Activated CD4-positive, alpha-beta T cell treated with anti-CD3 and anti-CD28 coated beads for 24 hours (primary cell): ENCODE measurements at regions not wholly inside any gene's neighbourhood (a gene's known extent, or its start where the extent isn't known, plus 50 kb on each side); places are given as distances from the start of the nearest gene placed in this dataset.
A peak's percentile ranks its signal among the peaks of the same experiment; 100 is the strongest.
"Not testable (repeated sequence)": the region's sequence is repeated elsewhere in the genome, so short reads cannot be mapped to it uniquely, and the experiment has no call there.

Experiments
- DNase-seq, 2 donors: peaks; one replicate each; pipeline ENCODE4 v3.0.0-alpha.2; 2020; ENCODE audit warnings: low read depth in 2 of 2

DNA sequence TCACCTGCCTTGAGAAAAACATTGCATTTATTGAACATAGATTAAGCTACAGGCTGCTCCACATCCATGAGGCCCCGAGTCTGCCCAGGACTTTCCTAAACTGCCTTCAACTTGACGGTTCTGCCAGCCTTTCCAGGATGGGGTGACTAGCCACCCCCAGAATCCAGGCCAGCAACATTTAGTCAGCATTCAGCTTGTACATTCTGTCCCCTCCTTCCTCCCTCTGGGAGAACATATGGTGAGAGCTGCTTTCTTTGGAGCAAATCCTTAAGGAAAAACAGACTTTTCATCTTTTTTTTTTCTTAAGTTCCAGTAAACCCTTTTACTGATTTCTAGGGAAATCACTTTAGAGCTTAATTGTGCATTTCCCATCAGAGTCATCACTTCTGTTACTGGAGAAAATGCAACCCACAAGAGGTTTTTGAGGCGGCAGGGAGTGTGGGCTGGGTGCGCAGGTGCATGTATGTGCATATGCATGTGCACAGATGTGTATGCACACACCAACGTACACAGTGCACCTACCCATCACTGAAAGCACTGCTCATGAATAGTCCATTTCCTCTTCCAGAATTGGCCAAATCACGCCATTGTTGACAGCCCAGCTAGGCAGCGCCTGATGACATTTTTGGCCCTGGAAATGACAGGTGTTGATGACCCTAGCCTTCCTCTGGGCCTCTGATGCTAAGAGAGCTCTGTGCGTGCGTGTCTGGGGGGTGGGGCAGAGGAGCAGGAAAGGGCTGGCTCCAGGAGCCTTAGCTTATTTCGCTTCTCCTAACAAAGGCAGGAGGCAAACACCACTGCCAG lies 145.6 kb downstream of the HSD17B3 start:
- no peak for DNase-seq

DNA sequence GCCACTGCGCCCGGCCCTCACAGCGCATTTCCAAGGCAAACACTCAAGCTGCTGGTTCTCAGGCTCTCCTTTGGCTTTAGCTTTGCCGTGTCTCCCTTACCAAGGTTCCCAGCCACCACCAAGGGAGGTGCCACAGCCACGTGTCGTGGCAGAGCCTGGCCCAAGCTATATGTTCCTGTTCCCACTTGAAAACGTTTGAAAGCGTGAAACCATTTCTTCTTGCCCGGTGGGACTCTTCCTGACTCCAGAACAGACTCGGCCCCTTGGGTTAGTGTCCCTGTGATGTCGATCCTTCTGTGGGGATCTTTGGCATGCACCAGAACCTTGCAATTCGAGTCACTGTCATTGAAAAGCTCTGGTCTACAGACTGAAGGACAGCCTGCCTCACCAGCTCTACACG lies 147.9 kb downstream of the HSD17B3 start:
- DNase-seq, result no peak

DNA sequence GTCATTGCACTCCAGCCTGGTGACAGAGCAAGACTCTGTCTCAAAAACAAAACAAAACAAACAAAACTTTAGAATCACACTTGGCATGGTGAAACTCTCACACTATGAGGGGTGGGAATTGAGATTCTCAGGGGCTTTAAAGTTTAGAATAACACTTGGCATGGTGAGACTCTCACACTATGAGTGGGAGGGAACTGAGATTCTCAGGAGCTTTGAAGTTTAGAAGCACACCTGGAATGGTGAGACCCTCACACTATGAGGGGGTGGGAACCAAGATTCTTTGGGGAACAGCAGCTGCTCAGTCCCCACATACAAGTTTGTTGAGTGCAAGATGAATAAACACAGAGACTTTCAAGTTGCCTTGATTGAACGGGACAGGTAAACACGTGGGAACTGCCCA lies 149.4 kb downstream of the HSD17B3 start:
- DNase-seq, result no peak

DNA sequence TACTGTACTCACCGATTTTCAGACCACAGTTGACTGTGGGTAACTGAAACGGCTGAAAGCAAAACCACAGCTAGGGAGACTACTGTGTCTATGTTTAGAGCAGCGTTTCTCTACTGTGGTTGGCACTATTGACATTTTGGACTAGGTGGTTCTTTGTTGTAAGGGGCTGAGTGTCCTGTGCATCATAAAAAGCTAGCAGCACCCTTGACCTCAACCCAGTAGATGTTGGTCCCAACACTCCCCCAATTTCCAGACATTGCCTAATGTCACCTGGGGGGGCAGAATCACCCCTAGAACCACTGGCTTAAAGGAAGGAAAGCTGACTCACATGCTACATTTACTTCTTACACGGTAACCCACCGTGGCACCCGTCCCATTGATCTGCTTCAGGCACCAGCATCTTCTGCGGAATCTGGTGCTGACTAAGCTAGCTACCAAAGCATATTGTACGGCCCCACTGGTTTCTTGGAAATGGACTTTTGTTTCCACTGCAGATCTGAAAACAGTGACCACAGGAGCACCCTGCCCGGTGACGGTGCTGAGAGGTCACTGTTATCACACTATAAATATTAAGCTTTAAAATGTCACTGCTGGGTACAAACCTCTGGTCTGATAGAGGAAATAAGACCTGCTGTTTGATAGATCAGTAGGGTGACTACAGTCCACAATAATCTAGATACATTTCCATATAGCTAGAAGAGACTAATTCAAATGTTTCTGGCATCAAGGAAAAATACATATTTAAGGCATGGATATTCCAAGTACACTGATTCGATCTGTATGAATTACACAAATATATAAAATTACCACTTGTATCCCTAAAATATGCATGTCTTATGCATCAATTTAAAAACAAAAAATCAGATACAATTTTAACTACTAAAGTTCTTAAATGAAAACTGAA lies 151.4 kb downstream of the HSD17B3 start:
- peak; percentile 11 to 24 for DNase-seq

DNA sequence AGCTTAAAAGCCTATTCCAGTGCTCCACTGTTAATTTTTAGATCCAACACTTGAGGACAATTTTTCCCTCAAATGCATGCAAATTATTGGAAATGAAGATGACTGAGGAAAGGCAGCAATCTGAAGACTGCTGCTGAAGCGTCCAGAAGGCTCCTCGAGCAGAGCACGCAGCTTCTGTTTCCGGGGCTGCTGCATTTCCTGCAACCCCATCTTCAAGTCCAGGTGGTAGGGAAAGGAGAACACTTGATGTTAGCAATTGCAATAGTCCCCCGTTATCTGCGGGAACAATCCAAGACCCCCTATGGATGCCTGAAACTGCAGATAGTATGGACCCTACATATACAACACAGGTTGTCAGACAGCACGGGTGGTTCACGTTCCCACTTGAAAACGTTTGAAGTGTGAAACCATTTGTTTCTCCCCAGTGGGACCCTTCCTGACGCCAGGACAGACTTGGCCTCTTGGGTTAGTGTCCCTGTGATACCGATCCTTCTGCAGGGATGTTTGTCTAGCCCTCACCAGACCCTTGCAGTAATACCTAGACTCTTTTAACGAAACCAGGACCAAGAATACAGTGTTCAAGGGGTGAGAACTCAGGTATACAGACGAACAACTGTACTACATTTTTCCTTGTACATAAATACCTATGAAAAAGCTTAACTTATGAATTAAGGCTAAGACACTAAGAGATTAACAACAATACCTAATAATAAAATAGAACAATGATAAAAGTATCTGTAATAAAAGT lies 152.3 kb downstream of the HSD17B3 start:
- DNase-seq, result no peak

DNA sequence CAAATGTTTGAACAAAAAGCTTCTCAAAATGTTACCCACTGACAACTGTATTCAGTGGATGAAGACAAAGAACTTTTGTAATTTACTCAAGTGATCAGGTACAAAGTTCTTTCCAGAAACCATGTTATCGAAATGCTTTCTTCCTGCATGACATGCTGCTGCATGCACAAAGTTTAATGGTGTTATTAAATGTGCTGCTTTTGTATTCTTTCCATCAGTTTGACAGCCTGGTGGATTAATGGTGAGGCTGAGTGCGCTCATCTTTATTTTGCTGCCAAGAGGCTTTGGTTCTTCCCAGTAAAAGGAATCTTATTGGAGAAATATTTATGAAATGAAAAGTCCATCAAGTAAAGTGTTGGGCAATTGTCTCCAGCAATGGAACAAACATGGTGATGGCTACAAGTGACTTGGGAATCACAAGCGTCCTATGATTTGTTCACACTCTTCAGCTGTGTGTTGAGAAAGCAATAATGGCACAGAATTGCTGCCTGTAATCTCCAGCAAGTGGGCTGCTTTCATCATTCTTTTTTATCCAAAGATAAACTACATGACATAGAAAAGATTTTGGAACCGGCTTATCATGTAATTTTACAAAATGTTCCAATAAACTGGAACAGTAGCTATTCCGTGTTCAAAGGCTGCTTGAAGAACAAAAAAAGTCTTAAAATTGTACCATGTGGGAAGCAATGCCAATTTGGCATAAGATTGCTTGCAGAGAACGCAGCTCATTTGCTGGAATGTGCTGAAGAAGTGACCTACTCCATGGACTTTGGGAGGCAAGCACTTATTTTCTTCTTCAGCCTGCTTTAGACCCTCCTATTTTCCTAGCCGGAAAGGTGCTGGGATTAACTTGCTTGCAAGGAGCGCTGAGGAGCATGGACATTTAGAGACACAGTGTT lies 153.1 kb downstream of the HSD17B3 start:
- no peak for DNase-seq

DNA sequence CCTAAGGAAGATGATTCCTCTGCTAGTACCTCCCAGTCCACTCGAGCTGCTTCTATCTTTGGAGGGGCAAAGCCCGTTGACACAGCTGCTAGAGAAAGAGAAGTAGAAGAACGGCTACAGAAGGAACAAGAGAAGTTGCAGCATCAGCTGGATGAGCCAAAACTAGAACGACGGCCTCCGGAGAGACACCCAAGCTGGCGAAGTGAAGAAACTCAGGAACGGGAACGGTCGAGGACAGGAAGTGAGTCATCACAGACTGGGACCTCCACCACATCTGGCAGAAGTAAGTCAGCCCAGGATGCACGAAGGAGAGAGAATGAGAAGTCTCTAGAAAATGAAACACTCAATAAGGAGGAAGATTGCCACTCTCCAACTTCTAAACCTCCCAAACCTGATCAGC lies 154.9 kb downstream of the HSD17B3 start:
- not testable (repeated sequence) for DNase-seq

DNA sequence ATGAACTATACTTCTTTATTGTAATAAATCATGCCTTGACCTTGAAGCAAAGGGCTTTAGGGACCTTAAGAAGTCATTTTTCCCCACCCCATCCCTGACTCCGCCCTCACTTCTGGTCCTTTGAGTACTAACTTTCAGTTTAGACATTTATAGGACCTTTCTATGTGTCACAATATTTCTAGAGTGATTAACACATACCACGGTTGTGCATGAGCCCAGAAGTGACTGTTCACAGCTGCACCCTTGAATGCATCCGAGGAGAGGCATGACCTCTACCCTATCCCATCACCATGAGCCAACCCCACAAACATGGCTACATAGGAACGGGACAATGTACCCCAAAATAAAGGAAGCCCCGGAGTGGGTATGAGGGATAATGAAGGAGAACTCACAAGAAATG lies 160.3 kb downstream of the HSD17B3 start:
- DNase-seq, result no peak

DNA sequence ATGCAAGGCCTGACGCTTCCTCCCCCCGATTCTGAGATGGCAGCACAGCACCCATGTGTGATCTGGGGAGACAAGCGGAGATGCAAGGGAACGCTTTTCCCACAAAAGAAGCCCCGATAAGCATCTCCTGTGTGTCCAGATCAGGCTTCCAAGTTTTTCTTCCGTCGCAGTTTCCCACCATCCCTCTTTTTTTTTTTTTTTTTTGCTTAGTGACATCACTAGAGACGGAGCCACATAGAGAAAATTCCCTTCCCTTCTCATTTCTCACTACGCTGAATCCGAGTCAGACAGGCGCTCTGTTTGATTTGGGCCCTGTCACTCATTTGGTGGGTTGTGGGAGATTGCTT lies 160.9 kb downstream of the HSD17B3 start:
- no peak for DNase-seq

DNA sequence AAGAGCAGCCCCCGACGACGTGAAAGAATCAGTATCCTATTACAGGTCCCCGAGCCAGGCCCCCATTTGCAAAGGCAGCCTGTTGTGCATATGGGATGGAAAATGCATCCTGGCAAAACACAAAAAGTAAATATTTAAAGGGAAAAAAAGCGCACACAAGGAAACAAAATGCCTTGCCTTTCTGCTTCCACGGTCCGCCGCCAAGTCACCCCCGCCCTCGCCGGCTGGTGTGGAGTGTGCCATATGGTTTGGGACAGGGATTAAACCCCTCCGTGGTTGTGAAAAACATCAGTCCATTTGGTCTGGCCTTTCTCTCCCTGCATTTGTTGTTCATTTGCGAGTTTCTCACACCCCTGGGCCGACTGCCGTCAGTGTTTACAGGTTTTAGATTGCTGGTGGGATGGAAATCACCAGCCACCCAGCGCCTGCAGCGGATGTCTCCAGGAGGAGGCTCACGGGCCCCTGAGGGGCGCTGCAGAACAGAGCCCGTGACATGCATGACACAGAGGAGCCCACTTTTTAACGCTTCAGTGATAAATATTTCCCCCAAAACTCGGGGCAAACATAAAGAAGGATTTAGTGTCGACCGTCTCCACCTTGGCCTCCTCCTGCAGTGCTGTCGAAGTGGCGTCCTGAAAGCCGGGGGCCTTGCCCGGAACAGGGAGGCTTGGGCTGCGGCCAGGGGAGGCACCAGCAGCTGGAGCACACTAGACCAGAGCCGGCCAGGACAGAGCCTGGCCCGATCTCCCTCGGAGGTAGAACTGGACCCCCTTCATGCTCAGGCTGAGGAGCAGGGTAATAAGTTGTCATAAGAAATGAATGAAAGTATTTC lies 161.5 kb downstream of the HSD17B3 start:
- DNase-seq, result no peak

DNA sequence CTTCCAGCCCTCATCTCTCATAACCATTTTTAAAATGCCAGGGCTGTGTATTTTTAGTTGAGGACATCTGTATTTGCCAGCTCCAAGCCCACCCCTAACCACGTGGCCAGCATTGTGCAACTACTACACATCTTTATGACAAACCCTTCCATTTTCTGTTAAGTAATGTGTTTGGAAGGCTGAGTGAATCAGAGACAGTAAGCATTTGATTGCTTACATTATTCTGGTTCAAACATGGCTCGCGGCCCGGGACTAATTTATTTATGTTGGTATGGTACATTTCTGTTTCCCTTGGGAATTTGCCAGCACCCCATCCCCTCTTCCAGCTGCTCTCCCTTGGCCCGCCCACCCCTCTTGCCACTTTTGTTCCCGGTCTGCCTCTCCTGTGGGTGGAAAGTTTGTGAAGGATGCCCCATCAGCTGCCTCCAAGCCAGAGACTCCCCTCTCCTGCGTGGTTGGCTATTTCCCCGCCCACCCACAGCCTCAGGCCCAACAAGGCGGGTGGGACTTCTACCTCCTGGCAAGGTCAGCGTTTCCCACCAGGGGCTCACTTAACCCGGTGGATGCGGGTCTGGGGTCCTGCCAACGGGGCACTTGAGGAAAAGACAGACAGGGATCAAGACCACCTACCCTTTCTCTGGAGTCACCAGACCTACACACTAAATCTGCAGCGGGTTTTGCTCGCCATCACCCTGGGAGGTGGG lies 162.2 kb downstream of the HSD17B3 start:
- DNase-seq, result no peak

DNA sequence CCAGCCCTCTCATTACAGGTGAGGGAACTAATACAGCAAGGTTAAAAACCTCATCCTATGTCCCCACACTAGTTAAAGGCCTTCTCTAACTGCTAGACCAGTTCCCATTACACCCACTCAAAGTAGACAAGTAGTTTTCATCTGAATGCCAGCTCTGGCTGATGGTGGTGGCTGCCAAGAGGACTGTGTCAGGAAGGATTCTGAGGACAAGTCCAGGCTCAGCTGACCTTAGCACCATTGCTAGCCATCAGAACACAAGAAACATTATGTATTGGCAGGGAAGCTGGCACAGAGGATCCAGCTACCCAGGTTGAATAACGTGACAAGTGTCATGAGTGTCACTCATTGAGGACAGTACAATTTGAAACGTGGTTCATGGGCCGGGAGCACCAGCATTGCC lies 163.4 kb downstream of the HSD17B3 start:
- no peak for DNase-seq

DNA sequence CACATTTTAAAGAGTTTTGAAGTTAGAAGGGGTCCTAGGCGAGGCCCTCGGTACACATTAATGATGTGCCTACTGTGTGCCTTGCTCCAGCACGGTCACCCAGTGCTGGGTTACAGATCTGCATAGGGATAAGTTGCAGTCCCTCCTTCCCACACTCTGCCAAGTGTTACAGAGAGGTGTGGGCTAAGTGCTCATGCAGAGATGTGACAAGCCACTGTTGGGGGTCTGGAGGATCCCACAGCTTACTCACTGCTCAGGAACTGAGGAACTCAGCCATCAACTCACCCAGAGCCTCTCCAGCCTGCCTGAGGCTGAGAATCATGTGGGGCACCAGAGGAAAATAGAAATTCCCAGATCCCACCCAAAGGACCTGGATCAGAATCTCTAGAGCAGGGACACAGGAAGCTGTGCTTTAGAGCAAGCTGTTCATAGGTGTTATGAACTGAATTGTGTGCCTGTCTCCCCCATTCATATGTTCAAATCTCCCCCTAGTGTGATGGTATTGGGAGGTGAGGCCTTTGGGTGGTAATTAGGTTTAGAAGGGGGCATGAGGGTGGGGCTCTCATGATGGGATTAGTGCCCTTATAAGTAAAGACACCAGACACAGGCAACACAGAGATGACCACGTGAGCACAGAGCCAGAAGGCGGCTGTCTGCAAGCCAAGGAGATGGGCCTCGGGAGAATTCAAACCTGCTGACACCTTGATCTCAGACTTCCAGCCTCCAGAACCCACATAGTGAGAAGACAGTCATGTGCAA lies 164.1 kb downstream of the HSD17B3 start:
- DNase-seq, result no peak

DNA sequence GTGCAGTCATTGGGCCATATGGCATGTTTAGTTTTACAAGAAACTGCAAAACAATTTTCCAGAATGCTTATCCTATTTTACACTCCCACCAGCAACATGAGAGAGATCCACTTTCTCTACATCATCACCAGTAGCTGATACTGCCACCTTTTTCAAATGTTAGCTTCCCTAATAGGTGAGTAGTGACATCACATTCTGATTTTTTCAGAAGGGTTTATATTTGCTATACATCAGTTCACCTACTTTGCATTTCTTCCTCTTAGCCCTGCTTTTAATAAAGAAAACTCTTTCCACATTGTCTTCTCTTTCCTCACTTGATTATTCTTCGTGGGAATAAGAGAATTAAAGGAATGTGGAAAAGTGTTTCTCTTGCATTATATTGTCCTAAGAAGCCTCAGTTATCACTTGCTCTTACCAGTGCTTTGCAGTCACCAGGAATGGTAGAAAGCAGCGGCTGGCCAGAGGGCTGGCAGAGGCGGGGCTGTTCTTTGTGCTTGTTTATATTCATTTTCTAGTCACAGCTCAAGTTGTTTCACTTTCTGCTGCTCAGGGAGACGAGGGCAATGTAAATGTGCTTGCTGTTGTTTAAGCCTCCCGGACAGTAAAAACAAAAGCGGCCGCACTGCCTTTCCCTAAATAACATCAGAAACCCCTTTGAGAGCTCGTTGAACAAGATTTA lies 164.8 kb downstream of the HSD17B3 start:
- no peak for DNase-seq

DNA sequence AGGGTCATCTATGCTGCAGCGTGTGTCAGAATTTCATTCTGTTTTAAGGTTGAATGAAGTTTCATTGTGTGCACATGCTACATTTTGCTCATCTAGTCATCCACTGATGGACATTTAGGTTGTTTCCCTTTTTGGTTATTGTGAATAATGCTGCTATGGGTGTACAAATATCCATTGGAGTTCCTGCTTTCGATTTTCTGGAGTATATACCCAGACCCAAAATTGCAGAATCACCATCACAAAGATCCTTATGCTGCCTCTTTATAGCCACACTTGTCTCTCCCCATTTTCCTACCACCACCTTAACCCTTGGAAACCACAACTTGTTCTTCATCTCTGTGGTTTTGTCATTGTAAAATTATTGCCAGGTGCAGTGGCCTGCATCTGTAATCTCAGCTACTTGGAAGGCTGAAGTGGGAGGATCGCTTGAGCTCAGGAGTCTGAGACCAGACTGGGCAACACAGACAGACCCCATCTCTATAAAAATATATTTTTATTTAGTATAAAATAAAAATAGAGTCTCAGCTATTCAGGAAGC lies 166.2 kb downstream of the HSD17B3 start:
- DNase-seq, result no peak

DNA sequence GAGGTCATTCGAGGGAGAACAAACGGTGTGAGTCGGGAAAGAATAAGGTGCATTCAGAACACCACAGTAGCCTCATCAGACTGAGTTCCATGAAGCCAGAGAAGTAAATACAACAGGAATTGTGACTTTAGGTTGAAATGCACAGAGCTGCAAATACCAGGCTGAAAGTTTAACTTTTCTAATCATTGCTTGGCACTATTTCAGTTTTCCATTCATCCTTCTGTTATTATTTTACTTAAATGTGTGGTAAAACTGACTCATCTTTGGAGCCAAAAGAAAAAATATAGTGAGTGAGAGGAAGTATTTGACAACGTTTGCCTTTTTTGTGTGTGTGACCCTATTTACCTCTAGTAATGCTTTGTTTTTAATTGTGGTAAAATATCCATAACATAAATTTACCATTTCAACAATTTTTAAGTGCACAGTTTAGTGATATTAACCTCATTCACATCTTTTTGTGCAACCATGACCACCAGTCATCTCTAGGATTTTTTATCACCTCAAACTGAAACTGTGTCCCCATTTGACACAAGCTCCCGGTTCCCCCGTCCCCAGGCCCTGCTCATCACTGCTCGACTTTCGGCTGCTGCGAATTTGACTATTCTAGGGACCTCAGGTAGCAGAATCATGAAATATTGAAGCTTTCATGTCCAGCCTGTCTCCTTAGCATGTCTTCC lies 166.8 kb downstream of the HSD17B3 start:
- DNase-seq, result no peak

DNA sequence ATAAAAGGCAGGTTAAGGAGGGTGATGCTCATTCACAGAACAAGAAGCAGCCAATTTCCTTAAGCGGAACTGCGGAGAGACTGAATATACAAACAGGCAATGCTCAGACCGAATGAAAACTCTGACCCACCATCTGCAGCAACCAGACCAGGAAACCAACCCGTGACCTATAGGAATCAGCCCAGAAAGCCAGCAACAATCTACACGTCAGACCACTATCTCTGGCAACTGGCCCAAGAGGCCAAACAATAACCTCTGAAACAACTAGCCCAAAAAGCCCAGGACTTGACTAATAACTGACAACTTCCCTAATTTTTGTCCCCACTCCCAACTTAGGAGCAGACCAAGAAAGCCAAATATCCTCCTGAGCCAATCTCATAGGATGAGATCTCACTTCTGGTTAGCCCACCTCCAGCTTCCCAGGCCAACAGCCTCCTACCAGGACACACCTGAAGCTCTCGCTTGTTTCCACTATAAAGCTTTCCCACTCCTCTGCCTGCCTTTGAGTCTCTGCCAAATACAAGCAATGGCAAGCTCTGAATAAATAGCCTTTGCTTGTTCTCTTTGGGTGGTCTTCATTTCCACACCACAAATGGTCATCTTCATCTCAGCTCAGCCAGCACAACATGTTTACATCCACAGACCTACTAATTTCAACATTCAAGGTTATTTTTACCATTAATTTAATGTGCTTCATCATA lies 168.5 kb downstream of the HSD17B3 start:
- no peak for DNase-seq
